ENCODE measurements at regions not wholly inside any gene's neighbourhood (a gene's known extent, or its start where the extent isn't known, plus 50 kb on each side); places are given as distances from the start of the nearest gene placed in this dataset.
A peak's percentile ranks its signal among the peaks of the same experiment; 100 is the strongest.

- Histone ChIP-seq H3K79me2 (ENCODE audit: control insufficient read depth, insufficient read depth, low read length, unreplicated experiment) (no peaks in the 10 kb centered on the region), H3K27me3 (ENCODE audit: insufficient read depth, low read length) (peaks cover 24% of the 10 kb centered on the region), H3K27ac (ENCODE audit: low read depth, low read length) (no peak overlapping the region), H2AFZ (ENCODE audit: low read length, unreplicated experiment) (no peak overlapping the region), H3K36me3 (ENCODE audit: insufficient read depth, low read length) (no peaks in the 10 kb centered on the region), H3K4me3 (ENCODE audit: low read depth, low read length) (no peak overlapping the region), H3K4me1 (ENCODE audit: control insufficient read depth, insufficient read depth, low read length, unreplicated experiment) (peaks cover 7% of the 10 kb centered on the region)
Measured at GRCh38 chr1:20432341-20432740, 53.7 kb downstream of the CAMK2N1 start.

GRCh38 chr1:20431176-20431460, 54.9 kb downstream of the CAMK2N1 start:
- Histone ChIP-seq H3K4me1 (ENCODE audit: control insufficient read depth, insufficient read depth, low read length, unreplicated experiment) (peaks cover 18% of the 10 kb centered on the region), H2AFZ (ENCODE audit: low read length, unreplicated experiment) (no peak overlapping the region), H3K79me2 (ENCODE audit: control insufficient read depth, insufficient read depth, low read length, unreplicated experiment) (no peaks in the 10 kb centered on the region), H3K27me3 (ENCODE audit: insufficient read depth, low read length) (peaks cover 15% of the 10 kb centered on the region; the same call in 1 of the 2 replicates), H3K27ac (ENCODE audit: low read depth, low read length) (no peak overlapping the region), H3K4me3 (ENCODE audit: low read depth, low read length) (no peak overlapping the region), H3K36me3 (ENCODE audit: insufficient read depth, low read length) (no peaks in the 10 kb centered on the region)

- H3K36me3 ChIP-seq (ENCODE audit: insufficient read depth, low read length): 0 out of 2 replicates have a peak, but pooled peaks cover 1% of the 10 kb centered on the region
- no peak overlapping the region for H3K27ac ChIP-seq (ENCODE audit: low read depth, low read length)
- H3K79me2 ChIP-seq (ENCODE audit: control insufficient read depth, insufficient read depth, low read length, unreplicated experiment): no peaks in the 10 kb centered on the region
- H3K4me3 ChIP-seq (ENCODE audit: low read depth, low read length): no peak overlapping the region
- H2AFZ ChIP-seq (ENCODE audit: low read length, unreplicated experiment): no peak overlapping the region
- H3K4me1 ChIP-seq (ENCODE audit: control insufficient read depth, insufficient read depth, low read length, unreplicated experiment): peaks cover 18% of the 10 kb centered on the region
- H3K27me3 ChIP-seq (ENCODE audit: insufficient read depth, low read length): peaks cover 10% of the 10 kb centered on the region; the same call in 1 of the 2 replicates
Measured at GRCh38 chr1:20430355-20431175, 55.4 kb downstream of the CAMK2N1 start.

- Histone ChIP-seq H3K4me1 (ENCODE audit: control insufficient read depth, insufficient read depth, low read length, unreplicated experiment) (peaks cover 18% of the 10 kb centered on the region), H3K27ac (ENCODE audit: low read depth, low read length) (no peak overlapping the region), H3K4me3 (ENCODE audit: low read depth, low read length) (no peak overlapping the region), H2AFZ (ENCODE audit: low read length, unreplicated experiment) (no peak overlapping the region), H3K27me3 (ENCODE audit: insufficient read depth, low read length) (peaks cover 4% of the 10 kb centered on the region; the same call in 1 of the 2 replicates), H3K36me3 (ENCODE audit: insufficient read depth, low read length) (0 out of 2 replicates have a peak, but pooled peaks cover 6% of the 10 kb centered on the region), H3K79me2 (ENCODE audit: control insufficient read depth, insufficient read depth, low read length, unreplicated experiment) (no peaks in the 10 kb centered on the region)
Measured at GRCh38 chr1:20429296-20429695, 56.7 kb downstream of the CAMK2N1 start.

GRCh38 chr1:20428841-20429240, 57.2 kb downstream of the CAMK2N1 start:
- H3K4me1 ChIP-seq (ENCODE audit: control insufficient read depth, insufficient read depth, low read length, unreplicated experiment): peaks cover 18% of the 10 kb centered on the region
- H3K27ac ChIP-seq (ENCODE audit: low read depth, low read length): no peak overlapping the region
- H3K79me2 ChIP-seq (ENCODE audit: control insufficient read depth, insufficient read depth, low read length, unreplicated experiment): no peaks in the 10 kb centered on the region
- H3K4me3 ChIP-seq (ENCODE audit: low read depth, low read length): no peak overlapping the region
- no peak overlapping the region for H2AFZ ChIP-seq (ENCODE audit: low read length, unreplicated experiment)
- 0 out of 2 replicates have a peak, but pooled peaks cover 6% of the 10 kb centered on the region for H3K36me3 ChIP-seq (ENCODE audit: insufficient read depth, low read length)
- peaks cover 4% of the 10 kb centered on the region; the same call in 1 of the 2 replicates for H3K27me3 ChIP-seq (ENCODE audit: insufficient read depth, low read length)

- H3K27me3 ChIP-seq (ENCODE audit: insufficient read depth, low read length): peaks cover 11% of the 10 kb centered on the region
Measured at GRCh38 chr1:20426923-20427322, 59.1 kb downstream of the CAMK2N1 start.

GRCh38 chr1:20426371-20426770, 59.6 kb downstream of the CAMK2N1 start:
- Histone ChIP-seq H3K36me3 (ENCODE audit: insufficient read depth, low read length) (0 out of 2 replicates have a peak, but pooled peaks cover 6% of the 10 kb centered on the region), H2AFZ (ENCODE audit: low read length, unreplicated experiment) (no peak overlapping the region), H3K27me3 (ENCODE audit: insufficient read depth, low read length) (peaks cover 17% of the 10 kb centered on the region), H3K4me3 (ENCODE audit: low read depth, low read length) (no peak overlapping the region), H3K27ac (ENCODE audit: low read depth, low read length) (peak overlapping the region; percentile 71; the same call in 1 of the 2 replicates), H3K79me2 (ENCODE audit: control insufficient read depth, insufficient read depth, low read length, unreplicated experiment) (no peaks in the 10 kb centered on the region), H3K4me1 (ENCODE audit: control insufficient read depth, insufficient read depth, low read length, unreplicated experiment) (peaks cover 18% of the 10 kb centered on the region)

More at GRCh38 chr1:20426923-20427322, 59.1 kb downstream of the CAMK2N1 start:
- peaks cover 18% of the 10 kb centered on the region for H3K4me1 ChIP-seq (ENCODE audit: control insufficient read depth, insufficient read depth, low read length, unreplicated experiment)
- no peaks in the 10 kb centered on the region for H3K79me2 ChIP-seq (ENCODE audit: control insufficient read depth, insufficient read depth, low read length, unreplicated experiment)
- no peak overlapping the region for H3K4me3 ChIP-seq (ENCODE audit: low read depth, low read length)
- peak overlapping the region; percentile 78 for H2AFZ ChIP-seq (ENCODE audit: low read length, unreplicated experiment)
- peak overlapping the region; percentile 71 for H3K27ac ChIP-seq (ENCODE audit: low read depth, low read length)
- H3K36me3 ChIP-seq (ENCODE audit: insufficient read depth, low read length): 0 out of 2 replicates have a peak, but pooled peaks cover 6% of the 10 kb centered on the region

GRCh38 chr1:20425622-20426021, 60.4 kb downstream of the CAMK2N1 start:
- H3K27me3 ChIP-seq (ENCODE audit: insufficient read depth, low read length): peaks cover 24% of the 10 kb centered on the region
- H3K4me1 ChIP-seq (ENCODE audit: control insufficient read depth, insufficient read depth, low read length, unreplicated experiment): peaks cover 18% of the 10 kb centered on the region
- H3K36me3 ChIP-seq (ENCODE audit: insufficient read depth, low read length): 0 out of 2 replicates have a peak, but pooled peaks cover 6% of the 10 kb centered on the region
- no peaks in the 10 kb centered on the region for H3K79me2 ChIP-seq (ENCODE audit: control insufficient read depth, insufficient read depth, low read length, unreplicated experiment)
- H3K4me3 ChIP-seq (ENCODE audit: low read depth, low read length): no peak overlapping the region
- H3K27ac ChIP-seq (ENCODE audit: low read depth, low read length): no peak overlapping the region
- H2AFZ ChIP-seq (ENCODE audit: low read length, unreplicated experiment): no peak overlapping the region

GRCh38 chr1:20423169-20423795, 62.7 kb downstream of the CAMK2N1 start:
- peaks cover 13% of the 10 kb centered on the region for H3K4me1 ChIP-seq (ENCODE audit: control insufficient read depth, insufficient read depth, low read length, unreplicated experiment)
- no peak overlapping the region for H2AFZ ChIP-seq (ENCODE audit: low read length, unreplicated experiment)
- 0 out of 2 replicates have a peak, but pooled peaks cover 6% of the 10 kb centered on the region for H3K36me3 ChIP-seq (ENCODE audit: insufficient read depth, low read length)
- no peaks in the 10 kb centered on the region for H3K79me2 ChIP-seq (ENCODE audit: control insufficient read depth, insufficient read depth, low read length, unreplicated experiment)
- no peak overlapping the region for H3K4me3 ChIP-seq (ENCODE audit: low read depth, low read length)
- H3K27me3 ChIP-seq (ENCODE audit: insufficient read depth, low read length): peaks cover 41% of the 10 kb centered on the region
- no peak overlapping the region for H3K27ac ChIP-seq (ENCODE audit: low read depth, low read length)

- Histone ChIP-seq H3K36me3 (ENCODE audit: insufficient read depth, low read length) (0 out of 2 replicates have a peak, but pooled peaks cover 6% of the 10 kb centered on the region), H3K79me2 (ENCODE audit: control insufficient read depth, insufficient read depth, low read length, unreplicated experiment) (no peaks in the 10 kb centered on the region), H3K4me3 (ENCODE audit: low read depth, low read length) (no peak overlapping the region), H3K27me3 (ENCODE audit: insufficient read depth, low read length) (peaks cover 41% of the 10 kb centered on the region), H3K4me1 (ENCODE audit: control insufficient read depth, insufficient read depth, low read length, unreplicated experiment) (peaks cover 3% of the 10 kb centered on the region), H3K27ac (ENCODE audit: low read depth, low read length) (no peak overlapping the region), H2AFZ (ENCODE audit: low read length, unreplicated experiment) (no peak overlapping the region)
Measured at GRCh38 chr1:20421441-20421840, 64.6 kb downstream of the CAMK2N1 start.
